T follicular helper cell (primary cell): ENCODE measurements at regions not wholly inside any gene's neighbourhood (a gene's known extent, or its start where the extent isn't known, plus 50 kb on each side); places are given as distances from the start of the nearest gene placed in this dataset.

Source experiments
- DNase-seq: peaks from one replicate; pipeline ENCODE4 v3.0.0-alpha.2; 2020; ENCODE audit warnings: low read depth

- DNase-seq = no peak
These were observed 1094.9 kb downstream of the MAT2B start for GRCh38 chr5:164600274-164600673.

DNA sequence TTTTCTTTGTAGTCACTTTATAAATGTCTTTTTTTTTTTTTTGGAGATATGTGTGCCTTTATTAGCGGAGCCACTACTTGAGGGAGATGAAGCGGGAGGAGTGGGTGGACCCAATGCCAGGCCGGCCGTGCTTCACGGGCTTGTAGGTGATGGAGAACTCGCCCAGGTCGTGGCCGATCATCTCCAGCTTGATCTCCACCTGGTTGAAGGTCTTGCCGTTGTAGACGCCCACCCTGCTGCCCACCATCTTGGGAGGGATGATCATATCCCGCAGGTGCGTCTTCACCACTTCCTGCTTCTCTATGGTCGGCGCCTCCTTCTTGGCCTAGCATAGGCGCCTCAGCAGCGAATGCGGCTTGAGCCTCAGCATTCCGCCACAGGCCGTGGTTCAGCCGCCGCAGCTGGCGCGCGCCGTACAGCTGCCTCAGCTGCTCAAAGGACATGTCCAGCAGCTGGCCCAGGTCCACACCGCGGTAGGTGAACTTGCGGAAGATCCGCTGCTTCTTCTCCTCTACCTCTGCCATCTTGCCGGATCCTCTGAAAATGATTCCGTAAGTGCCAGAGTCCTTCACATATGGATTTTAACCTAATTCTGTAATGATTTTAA, 1095.6 kb downstream of the MAT2B start:
- DNase-seq = no peak

DNA sequence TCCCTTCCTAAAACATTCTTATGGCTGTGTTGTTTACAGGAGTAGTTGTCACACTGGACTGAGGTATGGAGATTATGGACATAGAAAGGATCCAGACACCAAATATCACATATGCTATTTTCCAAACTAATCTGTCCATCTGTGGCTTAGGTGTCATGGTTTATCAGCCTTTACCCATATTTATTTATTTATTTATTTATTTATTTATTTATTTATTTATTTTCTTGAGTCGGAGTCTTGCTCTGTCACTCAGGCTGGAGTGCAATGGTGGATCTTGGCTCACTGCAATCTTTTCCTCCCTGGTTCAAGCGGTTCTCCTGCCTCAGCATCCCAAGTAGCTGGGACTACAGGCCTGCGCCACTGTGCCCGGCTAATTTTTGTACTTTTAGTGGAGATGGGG, 1103.1 kb downstream of the MAT2B start:
- no peak for DNase-seq

DNA sequence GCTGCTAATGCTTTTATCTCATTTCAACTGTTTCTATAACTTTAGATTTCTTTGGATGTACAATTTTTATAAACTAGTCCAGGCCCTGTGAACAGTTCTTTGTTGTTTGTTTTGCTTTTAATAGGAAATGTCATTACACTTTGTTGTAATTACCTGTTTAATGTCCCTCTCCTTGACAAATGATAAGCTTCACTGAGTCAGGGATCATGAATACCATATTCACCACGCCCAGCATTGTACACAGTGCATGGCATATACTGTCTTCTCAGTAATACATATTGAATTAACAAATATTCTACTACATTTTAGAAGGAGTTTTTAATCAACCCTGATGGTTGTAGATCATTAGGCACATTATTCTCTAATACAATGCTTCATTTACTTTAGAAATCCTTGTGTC, 1105.0 kb downstream of the MAT2B start:
- no peak for DNase-seq

GRCh38 chr5:164614707-164615106, 1109.3 kb downstream of the MAT2B start:
- DNase-seq = no peak

GRCh38 chr5:164617290-164617689, 1111.9 kb downstream of the MAT2B start:
- DNase-seq = no peak

DNA sequence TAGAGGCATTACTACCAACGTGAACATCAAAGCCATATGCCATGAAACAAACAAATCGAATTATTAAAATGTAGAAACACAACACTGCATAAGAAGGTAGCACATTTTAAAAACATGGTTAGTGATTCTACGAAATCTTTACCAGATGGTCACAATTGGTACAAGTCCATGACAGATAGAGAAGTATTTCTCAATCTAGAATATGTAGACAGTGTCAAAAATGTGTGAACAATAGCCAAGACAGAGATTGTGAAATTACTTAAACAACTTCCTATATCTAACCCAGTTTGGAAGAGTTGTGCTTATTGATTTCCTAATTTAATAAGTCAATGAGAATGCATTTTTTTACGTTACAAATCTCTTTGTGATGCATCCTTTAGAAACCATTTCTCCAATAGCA, 1121.6 kb downstream of the MAT2B start:
- no peak for DNase-seq

GRCh38 chr5:164636456-164636855, 1131.0 kb downstream of the MAT2B start:
- no peak for DNase-seq

DNA sequence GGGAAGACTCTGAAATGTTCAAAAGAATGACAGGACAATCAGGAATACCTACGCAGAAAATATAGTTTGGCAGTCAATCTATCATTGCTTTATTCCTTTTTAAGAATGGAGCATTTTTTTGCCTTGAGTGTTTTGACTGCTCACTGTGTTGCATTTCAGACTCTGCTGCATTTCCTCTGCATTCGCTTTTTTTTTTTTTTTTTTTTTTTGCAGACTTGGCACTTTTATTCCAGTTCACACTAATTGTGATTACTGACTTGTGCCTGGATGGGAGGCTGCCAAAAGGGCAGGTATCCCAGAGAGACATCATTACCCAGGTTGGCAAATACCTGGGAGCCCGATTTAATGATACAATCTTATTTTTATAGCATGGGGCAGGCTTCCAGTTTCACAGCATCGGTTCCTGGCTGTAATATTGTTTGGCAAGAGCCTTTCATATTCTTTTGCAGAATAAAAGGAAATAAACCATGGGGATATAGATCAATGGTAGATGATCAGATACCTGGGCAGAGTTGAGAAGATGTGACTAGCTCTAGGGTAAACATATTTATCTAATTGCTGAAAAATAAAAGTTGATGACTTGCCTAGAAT, 1132.6 kb downstream of the MAT2B start:
- DNase-seq = no peak

DNA sequence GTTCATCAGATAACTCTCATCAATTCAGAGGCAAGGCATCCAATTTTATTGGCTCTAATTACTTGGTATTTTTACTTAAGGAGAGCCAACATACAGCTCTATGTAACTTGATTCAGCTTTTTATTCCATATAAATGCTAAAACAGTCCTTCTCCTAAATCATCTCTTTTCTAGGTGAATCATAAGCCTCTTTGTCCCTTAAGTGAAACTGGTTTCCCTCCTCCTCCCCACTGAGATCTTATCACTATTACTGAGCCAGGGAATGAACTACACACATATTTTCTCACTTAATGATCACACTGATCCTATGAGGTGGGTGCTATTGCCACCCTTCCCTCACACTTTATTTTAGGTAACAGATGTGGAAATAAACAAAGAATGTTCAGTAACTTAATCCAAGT, 1143.8 kb downstream of the MAT2B start:
- DNase-seq = no peak

DNA sequence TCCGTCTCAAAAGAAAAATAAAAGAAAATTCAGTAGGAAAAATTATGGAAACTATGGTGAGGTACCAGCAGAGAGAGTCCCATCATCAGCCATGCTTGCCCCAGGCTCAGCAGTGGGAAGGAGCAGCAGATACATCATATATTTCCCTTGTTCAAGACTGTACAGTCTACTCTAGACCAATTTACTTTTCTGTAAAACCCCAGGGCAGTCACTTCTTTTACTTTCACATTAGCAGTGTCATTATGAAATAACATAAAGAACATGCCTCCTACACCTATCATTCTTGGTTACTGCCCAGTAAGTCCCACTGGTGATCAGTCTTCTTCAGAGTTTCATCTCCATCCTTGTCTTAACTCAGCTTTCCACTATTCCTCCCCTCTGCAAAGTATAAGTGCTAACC, 1145.0 kb downstream of the MAT2B start:
- DNase-seq = no peak

- DNase-seq = no peak
These were observed 1146.3 kb downstream of the MAT2B start for GRCh38 chr5:164651546-164652275.

DNA sequence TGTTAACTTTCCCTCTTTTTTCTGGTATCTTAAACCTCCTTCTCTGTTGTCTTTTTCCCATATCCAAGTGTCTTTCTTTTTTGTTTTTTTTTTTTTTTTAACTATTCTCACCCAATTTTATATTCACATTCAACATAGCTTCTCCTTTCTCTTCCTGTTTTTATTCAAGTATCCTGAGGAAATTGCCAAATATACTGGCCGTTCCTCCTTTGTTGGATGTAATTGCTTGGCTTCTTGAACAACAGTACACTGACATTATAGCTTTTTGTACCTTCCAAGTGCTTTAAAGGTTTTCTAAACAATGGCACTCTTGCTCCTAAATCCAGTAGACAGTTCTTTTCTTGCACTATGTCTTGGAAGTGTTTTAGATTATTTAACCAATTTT, 1146.8 kb downstream of the MAT2B start:
- DNase-seq = no peak

DNA sequence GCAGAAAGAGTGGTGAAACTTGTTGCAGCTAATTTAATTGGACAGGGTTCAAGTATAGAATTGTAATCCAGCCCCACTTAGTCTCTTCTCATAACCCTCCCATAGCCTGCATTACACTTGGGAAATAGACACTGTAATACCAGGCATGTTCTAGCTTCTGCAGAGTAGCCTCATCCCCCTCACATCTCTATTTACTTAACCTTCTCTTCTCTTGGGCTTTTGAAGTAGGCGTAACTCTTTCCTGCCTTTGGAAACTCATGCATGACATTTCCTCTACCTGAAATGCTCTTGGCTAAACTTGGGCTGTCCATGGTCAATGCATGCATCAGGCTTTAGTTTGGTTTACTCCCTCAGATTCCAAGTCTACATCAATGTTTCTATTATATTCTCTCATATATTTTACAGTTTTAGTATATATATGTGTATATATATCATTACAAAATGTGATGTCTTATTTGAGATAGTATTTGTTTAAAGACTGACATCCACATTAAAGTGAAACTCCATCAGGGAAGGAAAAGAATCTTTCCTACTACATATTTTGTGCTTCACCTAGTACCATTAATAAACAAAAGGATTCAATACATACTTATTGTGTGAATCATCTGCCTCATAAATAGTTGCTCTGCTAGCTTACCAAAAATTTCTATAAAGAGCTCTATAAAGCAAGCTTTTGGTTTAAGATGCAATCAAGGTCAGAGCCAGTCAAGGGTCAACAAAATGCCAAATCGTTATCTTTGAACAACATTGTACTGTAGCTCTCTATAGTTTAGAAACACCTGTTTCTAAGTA, 1158.0 kb downstream of the MAT2B start:
- DNase-seq = no peak

DNA sequence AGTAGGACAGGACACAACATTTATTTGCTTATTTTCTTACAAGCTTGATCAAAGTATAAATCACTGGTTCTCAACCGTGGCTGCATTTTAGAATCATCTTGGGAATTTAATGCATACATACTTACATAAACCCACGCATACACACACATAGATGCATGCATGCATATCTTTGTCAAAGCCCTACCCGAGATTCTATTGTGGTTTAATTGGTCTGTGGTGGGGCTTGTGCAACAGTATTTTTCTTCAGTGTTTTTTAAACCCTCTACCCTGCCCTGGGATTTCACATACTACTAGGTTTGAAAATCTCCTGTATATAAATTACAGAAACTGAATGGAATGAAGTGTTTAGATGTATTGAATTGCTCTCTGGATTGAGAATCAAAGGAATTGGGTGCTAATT, 1166.2 kb downstream of the MAT2B start:
- no peak for DNase-seq

DNA sequence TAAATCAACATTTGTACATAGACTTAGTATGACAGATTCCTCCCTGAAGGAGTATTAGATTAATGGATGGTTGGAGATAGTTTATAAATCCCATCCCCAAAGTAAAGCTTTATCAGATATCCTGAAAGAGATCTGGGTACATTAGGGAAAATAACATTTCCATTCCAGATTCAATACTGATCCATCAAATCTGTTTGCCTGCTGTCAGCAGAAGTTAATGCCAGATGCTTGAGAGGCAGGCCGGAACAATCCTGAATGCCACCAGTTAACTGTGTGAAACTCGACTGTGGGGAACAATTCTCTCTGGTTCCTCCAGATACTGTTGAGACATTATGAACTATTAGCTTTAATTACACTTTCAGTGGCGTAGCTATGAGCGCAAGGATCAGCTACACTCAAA, 1166.8 kb downstream of the MAT2B start:
- DNase-seq = no peak

DNA sequence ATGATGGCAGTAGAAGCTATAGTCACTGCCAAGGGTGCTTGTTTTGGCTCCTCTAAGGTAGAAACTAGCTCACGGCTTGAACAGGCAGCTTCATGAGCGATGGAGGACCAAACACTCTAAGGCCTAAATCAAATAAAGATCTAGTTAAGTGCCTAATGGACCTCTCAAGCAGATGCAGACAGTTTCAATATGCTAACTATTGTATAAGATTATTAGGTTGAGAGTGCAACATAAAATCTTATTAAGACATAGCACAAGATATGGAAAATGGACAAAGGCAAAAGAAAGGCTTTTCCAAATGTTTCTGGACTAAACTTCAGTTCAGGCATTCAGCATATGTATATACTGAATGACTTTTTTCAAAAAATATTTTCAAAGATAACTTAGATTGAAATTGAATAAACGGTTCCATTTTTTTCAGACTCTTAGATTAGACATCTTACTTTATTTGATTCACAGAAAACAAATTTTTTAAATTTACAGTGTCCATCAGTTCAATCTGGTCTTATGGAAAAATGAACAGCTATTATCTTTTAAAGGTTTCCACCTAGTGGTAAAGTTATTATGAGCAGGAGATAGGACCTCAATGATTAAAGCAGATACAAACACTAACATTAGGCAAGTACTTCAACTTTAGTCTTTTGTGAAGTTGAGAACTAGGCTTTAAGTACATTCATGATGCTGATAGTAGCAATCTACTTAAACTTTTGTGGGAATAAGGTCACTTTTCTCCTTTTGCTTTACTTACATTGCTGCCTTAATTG, 1167.7 kb downstream of the MAT2B start:
- no peak for DNase-seq

DNA sequence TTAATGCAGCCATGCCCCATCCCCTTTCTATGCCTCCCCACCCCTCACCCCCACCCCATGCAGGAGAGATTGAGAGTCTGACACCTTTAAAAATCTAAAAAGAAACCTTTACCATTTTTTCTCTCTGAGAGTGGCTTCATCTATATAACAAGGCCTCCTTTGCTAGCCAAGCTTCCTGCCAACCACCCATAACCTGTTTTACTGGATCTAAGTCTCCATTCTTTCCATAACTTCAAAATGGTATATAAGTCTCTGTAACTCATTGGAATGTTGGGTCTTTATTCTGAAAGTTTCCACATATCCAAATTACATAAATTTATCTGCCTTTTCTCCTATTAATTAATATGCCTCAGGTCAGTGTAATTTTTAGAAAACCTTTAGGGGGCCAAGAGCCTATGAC, 1174.0 kb downstream of the MAT2B start:
- DNase-seq = no peak

- no peak for DNase-seq
These were observed 1174.8 kb downstream of the MAT2B start for GRCh38 chr5:164680216-164680615.

GRCh38 chr5:164680812-164681520, 1175.5 kb downstream of the MAT2B start:
- no peak for DNase-seq

DNA sequence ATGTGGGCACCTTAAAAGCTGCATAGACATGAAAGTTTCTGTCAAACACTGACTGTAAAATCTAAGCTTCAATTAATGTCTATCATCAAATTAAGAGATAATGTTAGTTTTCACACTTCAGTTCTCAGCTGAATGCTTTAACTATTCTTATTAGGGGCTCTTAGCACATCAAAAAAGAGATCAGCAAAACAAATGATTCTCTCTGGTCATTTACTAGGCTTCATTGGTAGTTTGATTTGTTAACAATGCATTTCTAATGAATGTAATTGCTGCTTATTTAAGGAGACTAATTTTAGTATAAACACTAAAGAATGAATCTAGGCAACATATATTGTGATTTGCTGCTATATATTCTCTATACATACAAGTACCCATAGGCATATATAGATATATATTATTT, 1182.0 kb downstream of the MAT2B start:
- DNase-seq = no peak
